H1 (cell line): ENCODE measurements at regions not wholly inside any gene's neighbourhood (a gene's known extent, or its start where the extent isn't known, plus 50 kb on each side); places are given as distances from the start of the nearest gene placed in this dataset.

Experiments used
- CTCF ChIA-PET: fragments of 300-600 bp; sonication (Branson Sonifier 250); formaldehyde crosslinking; loops from one replicate; lab custom pipeline; 2021; ENCODE audit not compliant: partially characterized antibody; lab: Charles Lee
- POLR2A ChIA-PET: fragments of 300-600 bp; sonication (Branson Sonifier 250); formaldehyde crosslinking; loops from one replicate; lab custom pipeline; 2021; ENCODE audit warnings: inconsistent platforms; ENCODE audit not compliant: partially characterized antibody; lab: Charles Lee
- DNase-seq, 2 experiments: peaks; one replicate each; pipeline versions ENCODE4 v3.0.0 to v3.0.0-alpha.2; 2010 to 2022; ENCODE audit warnings: low spot score in 2 of 2, low read depth in 1 of 2, mixed read lengths in 1 of 2
- FAIRE-seq: peaks from 2 replicates; lab custom pipeline; 2011; peaks lifted over from hg19 to GRCh38; lab: Jason Lieb, UNC
- H2AFZ ChIP-seq: 2 replicates; pipeline ENCODE4 v1.8.1; 2012; ENCODE audit warnings: low read length, inconsistent platforms
- H2AK5ac ChIP-seq: 2 replicates; pipeline ENCODE4 v1.6.1; 2013; ENCODE audit warnings: low read depth, low read length
- H2BK120ac ChIP-seq: replicated peaks from 2 replicates; pipeline ENCODE3; 2013; ENCODE audit warnings: low read depth, low read length, inconsistent platforms
- H2BK12ac ChIP-seq: 2 replicates; pipeline ENCODE4 v1.6.1; 2013; ENCODE audit warnings: low read depth, low read length
- H2BK15ac ChIP-seq: 2 replicates; pipeline ENCODE4 v1.6.1; 2013; ENCODE audit warnings: low read length
- H2BK20ac ChIP-seq: 2 replicates; pipeline ENCODE4 v1.6.1; 2013; ENCODE audit warnings: low read length
- H2BK5ac ChIP-seq: 2 replicates; pipeline ENCODE4 v1.6.1; 2013; ENCODE audit warnings: low read depth, low read length
- H3K14ac ChIP-seq: 2 replicates; pipeline ENCODE4 v1.6.1; 2013; ENCODE audit warnings: inconsistent platforms; ENCODE audit not compliant: insufficient read length
- H3K18ac ChIP-seq: 2 replicates; pipeline ENCODE4 v1.6.1; 2013; ENCODE audit warnings: low read length; ENCODE audit errors: extremely low read depth
- H3K23ac ChIP-seq: 2 replicates; pipeline ENCODE4 v1.6.1; 2013; ENCODE audit warnings: inconsistent platforms; ENCODE audit not compliant: insufficient read length
- H3K23me2 ChIP-seq: 2 replicates; pipeline ENCODE4 v1.6.1; 2013; ENCODE audit warnings: low read depth, low read length
- H3K27ac ChIP-seq: 2 replicates; pipeline ENCODE4 v1.6.1; 2011; ENCODE audit warnings: low read depth, low read length, inconsistent platforms
- H3K27me3 ChIP-seq, 4 experiments: replicated peaks in 1 of 4; 1 replicate in 1 of 4; 2 replicates in 3 of 4; pipeline versions ENCODE4 v1.6.1 to v1.8.1; 2011 to 2013; ENCODE audit warnings: low read length in 3 of 4, mild to moderate bottlenecking in 3 of 4, inconsistent platforms in 2 of 4, mixed read lengths in 2 of 4, moderate library complexity in 1 of 4; ENCODE audit not compliant: control insufficient read depth in 3 of 4, insufficient read depth in 3 of 4; ENCODE audit errors: extremely low read depth in 1 of 4
- H3K36me3 ChIP-seq, 4 experiments: 2 replicates each; pipeline versions ENCODE4 v1.6.1 to v1.8.1; 2011 to 2013; ENCODE audit warnings: mild to moderate bottlenecking in 4 of 4, low read length in 3 of 4, moderate library complexity in 2 of 4, control low read depth in 1 of 4, inconsistent platforms in 1 of 4; ENCODE audit not compliant: insufficient read depth in 4 of 4, control insufficient read depth in 2 of 4
- H3K4ac ChIP-seq: replicated peaks from 2 replicates; pipeline ENCODE3; 2013; ENCODE audit warnings: low read length, low read depth, mixed read lengths, inconsistent platforms; ENCODE audit not compliant: insufficient read length
- H3K4me1 ChIP-seq, 4 experiments: replicated peaks in 1 of 4; 1 replicate in 1 of 4; 2 replicates in 3 of 4; pipeline versions ENCODE4 v1.6.1 to v1.8.1; 2011 to 2013; ENCODE audit warnings: low read length in 3 of 4, inconsistent platforms in 2 of 4, mixed read lengths in 1 of 4; ENCODE audit not compliant: insufficient read depth in 4 of 4, control insufficient read depth in 3 of 4
- H3K4me2 ChIP-seq, 2 experiments: 2 replicates each; pipeline versions ENCODE4 v1.6.1 to v1.8.1; 2011 to 2013; ENCODE audit warnings: low read depth in 2 of 2, low read length in 2 of 2, control low read depth in 1 of 2, inconsistent platforms in 1 of 2, mild to moderate bottlenecking in 1 of 2; ENCODE audit not compliant: insufficient read depth in 1 of 2
- H3K4me3 ChIP-seq, 4 experiments: fragments of 200-600, 300-600 bp in 1 of 4; sonication (generic), shearing (Covaris generic), sonication (Bioruptor Twin) in 1 of 4; 2 replicates each; pipeline versions ENCODE4 v1.5.1 to v1.8.1; 2011 to 2016; ENCODE audit warnings: low read length in 4 of 4, low read depth in 3 of 4, control low read depth in 2 of 4, inconsistent platforms in 2 of 4, mild to moderate bottlenecking in 2 of 4, mixed read lengths in 1 of 4, moderate library complexity in 1 of 4; ENCODE audit not compliant: insufficient read depth in 2 of 4; ENCODE audit errors: extremely low read depth in 1 of 4
- H3K56ac ChIP-seq: replicated peaks from 2 replicates; pipeline ENCODE3; 2013; ENCODE audit warnings: low read depth, mild to moderate bottlenecking, mixed read lengths, low read length, inconsistent platforms; ENCODE audit not compliant: insufficient read length
- H3K79me1 ChIP-seq: 2 replicates; pipeline ENCODE4 v1.6.1; 2013; ENCODE audit warnings: low read depth, low read length, control low read depth
- H3K79me2 ChIP-seq, 2 experiments: 2 replicates each; pipeline versions ENCODE4 v1.6.1 to v1.8.1; 2012 to 2013; ENCODE audit warnings: low read length in 2 of 2, mild to moderate bottlenecking in 2 of 2, inconsistent platforms in 1 of 2; ENCODE audit not compliant: insufficient read depth in 2 of 2, control insufficient read depth in 1 of 2
- H3K9ac ChIP-seq, 4 experiments: replicated peaks in 1 of 4; 1 replicate in 1 of 4; 2 replicates in 3 of 4; pipeline versions ENCODE4 v1.6.1 to v1.8.1; 2011 to 2013; ENCODE audit warnings: low read depth in 3 of 4, low read length in 3 of 4, control low read depth in 2 of 4, mild to moderate bottlenecking in 2 of 4, moderate library complexity in 2 of 4, inconsistent platforms in 1 of 4; ENCODE audit errors: extremely low read depth in 1 of 4
- H3K9me3 ChIP-seq, 2 experiments: 2 replicates each; pipeline versions ENCODE4 v1.6.1 to v1.8.1; 2012 to 2013; ENCODE audit warnings: mild to moderate bottlenecking in 2 of 2, moderate library complexity in 2 of 2, control low read depth in 1 of 2, inconsistent platforms in 1 of 2, low read depth in 1 of 2, low read length in 1 of 2, mixed read lengths in 1 of 2; ENCODE audit not compliant: insufficient read depth in 2 of 2
- H4K20me1 ChIP-seq, 2 experiments: replicated peaks in 1 of 2; 2 replicates each; pipeline versions ENCODE3 to v1.8.1; 2011 to 2013; ENCODE audit warnings: inconsistent platforms in 2 of 2, low read length in 2 of 2, mild to moderate bottlenecking in 1 of 2; ENCODE audit not compliant: insufficient read depth in 2 of 2, control insufficient read depth in 1 of 2
- H4K5ac ChIP-seq: 2 replicates; pipeline ENCODE4 v1.6.1; 2013; ENCODE audit warnings: low read length, low read depth, mixed read lengths, inconsistent platforms; ENCODE audit not compliant: insufficient read length
- H4K8ac ChIP-seq: 2 replicates; pipeline ENCODE4 v1.8.0; 2013; ENCODE audit warnings: mild to moderate bottlenecking, moderate library complexity, low read length, inconsistent platforms; ENCODE audit not compliant: insufficient read depth; ENCODE audit errors: extremely low read depth
- H4K91ac ChIP-seq: replicated peaks from 2 replicates; pipeline ENCODE3; 2013; ENCODE audit warnings: low read length, mixed read lengths, inconsistent platforms; ENCODE audit not compliant: insufficient read length
- CBX5 ChIP-seq: fragments of 300-800, 300-1000 bp; sonication (generic); IDR thresholded peaks from 2 replicates; pipeline ENCODE4 v1.7.1; 2016; ENCODE audit warnings: antibody characterized with exemption, low read length, low read depth
- CTBP2 ChIP-seq: IDR thresholded peaks from 2 replicates; pipeline ENCODE4 v1.7.0; 2011; ENCODE audit warnings: borderline replicate concordance, mild to moderate bottlenecking, moderate library complexity, mixed read lengths, low read length; ENCODE audit not compliant: insufficient read depth, insufficient read length
- JUN ChIP-seq: IDR thresholded peaks from 2 replicates; pipeline ENCODE4 v1.6.1; 2011; ENCODE audit warnings: low read depth, mild to moderate bottlenecking, improper control_type of control experiment, low read length
- RAD21 ChIP-seq, 2 experiments: IDR thresholded peaks in 1 of 2; conservative IDR thresholded peaks in 1 of 2; 2 replicates each; pipeline ENCODE4 v1.6.1; 2011; ENCODE audit warnings: low read depth in 2 of 2, low read length in 2 of 2, improper control_type of control experiment in 1 of 2, inconsistent platforms in 1 of 2, mild to moderate bottlenecking in 1 of 2, moderate library complexity in 1 of 2
- SUZ12 ChIP-seq: fragments of 200-600 bp; sonication (generic); IDR thresholded peaks from 2 replicates; pipeline ENCODE4 v1.6.1; 2012; ENCODE audit warnings: mild to moderate bottlenecking, inconsistent platforms, low read length, moderate library complexity, mixed read lengths
- WGBS, 2 experiments: shearing (Covaris generic) in 1 of 2; methylation state at CpG; one replicate each; pipeline versions ENCODE4 v1.1.6 to v1.1.7; 2013 to 2015; ENCODE audit warnings: low lambda C conversion rate in 2 of 2, mixed read lengths in 2 of 2, inconsistent platforms in 1 of 2, low coverage in 1 of 2, missing lambda C conversion rate in 1 of 2; ENCODE audit not compliant: insufficient replicate concordance in 2 of 2, insufficient coverage in 1 of 2, insufficient read length in 1 of 2; ENCODE audit errors: extremely low coverage in 1 of 2, missing lambda C conversion rate in 1 of 2; 5-methylcytosine and 5-hydroxymethylcytosine counted together
- TF ChIP-seq, protein P1 (sequence below): IDR thresholded peaks from 2 replicates; pipeline ENCODE4 v1.6.1; 2011; ENCODE audit warnings: low read length, improper control_type of control experiment

DNA sequence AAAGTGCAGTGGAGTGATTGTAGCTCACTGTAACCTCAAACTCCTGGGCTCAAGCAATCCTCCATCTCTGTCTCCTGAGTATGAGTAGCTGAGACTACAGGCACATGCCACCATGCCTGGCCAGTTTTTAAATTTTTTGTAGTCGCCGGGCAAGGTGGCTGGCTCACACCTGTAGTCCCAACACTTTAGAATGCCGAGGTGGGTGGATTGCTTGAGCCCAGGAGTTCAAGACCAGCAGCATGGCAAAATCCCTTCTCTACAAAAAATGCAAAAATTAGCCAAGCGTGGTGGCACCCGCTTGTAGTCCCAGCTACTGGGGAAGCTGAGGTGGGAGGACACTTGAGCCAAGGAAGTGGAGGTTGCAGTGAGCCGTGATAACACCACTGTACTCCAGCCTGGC lies 219.5 kb downstream of the KLHL28 start:
- Histone ChIP-seq H3K4ac (no peak overlapping the region), H2AK5ac (no peak overlapping the region), H3K79me1 (no peaks in the 10 kb centered on the region), H4K91ac (no peak overlapping the region), H3K9ac (no peak overlapping the region), H2AFZ (0 out of 2 replicates have a peak overlapping the region, but pooled peaks have one; percentile 6), H2BK20ac (no peak overlapping the region), H3K27ac (no peak overlapping the region), H4K5ac (no peak overlapping the region), H2BK15ac (no peak overlapping the region), H3K56ac (no peak overlapping the region), H3K23me2 (no peaks in the 10 kb centered on the region), H3K9me3 (no peaks in the 10 kb centered on the region), H3K4me1 (no peaks in the 10 kb centered on the region), H2BK12ac (no peak overlapping the region), H2BK5ac (no peak overlapping the region), H4K20me1 (no peaks in the 10 kb centered on the region), H3K36me3 (no peaks in the 10 kb centered on the region), H3K18ac (no peak overlapping the region), H3K79me2 (no peaks in the 10 kb centered on the region), H2BK120ac (no peak overlapping the region), H4K8ac (0 out of 2 replicates have a peak overlapping the region, but pooled peaks have one; percentile 51), H3K4me2 (no peak overlapping the region), H3K23ac (no peak overlapping the region), H3K27me3 (no peaks in the 10 kb centered on the region), H3K4me3 (no peak overlapping the region), H3K14ac (no peak overlapping the region)
- DNase-seq (no peak), FAIRE-seq (no peak)
- POLR2A ChIA-PET: no interaction called here
- CTCF ChIA-PET: interaction anchor here (0.6 kb wide), 1 partner anchor 375 kb away, joined by 3 read pairs; no protein-coding TSS in a partner anchor
- no peak for TF ChIP-seq CBX5
- no peak for TF ChIP-seq SUZ12
- no peak for TF ChIP-seq CTBP2
- TF ChIP-seq, protein P1, sequence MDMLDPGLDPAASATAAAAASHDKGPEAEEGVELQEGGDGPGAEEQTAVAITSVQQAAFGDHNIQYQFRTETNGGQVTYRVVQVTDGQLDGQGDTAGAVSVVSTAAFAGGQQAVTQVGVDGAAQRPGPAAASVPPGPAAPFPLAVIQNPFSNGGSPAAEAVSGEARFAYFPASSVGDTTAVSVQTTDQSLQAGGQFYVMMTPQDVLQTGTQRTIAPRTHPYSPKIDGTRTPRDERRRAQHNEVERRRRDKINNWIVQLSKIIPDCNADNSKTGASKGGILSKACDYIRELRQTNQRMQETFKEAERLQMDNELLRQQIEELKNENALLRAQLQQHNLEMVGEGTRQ: no peak
- TF ChIP-seq RAD21 (IDR thresholded peaks at IDR 0.05 in 1 of 2, conservative IDR thresholded peaks at IDR 0.05 in 1 of 2; ENCODE audit: low read depth in 2 of 2, low read length in 2 of 2): no peak
- no peak for TF ChIP-seq JUN
- WGBS, 2 experiments: 93% methylated on average over 6 of the region's 6 CpGs; no CpG with 5 or more reads in 1 of the 2 experiments
